K562 (cell line): ENCODE measurements at regions not wholly inside any gene's neighbourhood (a gene's known extent, or its start where the extent isn't known, plus 50 kb on each side); places are given as distances from the start of the nearest gene placed in this dataset.

Experiments used
- CBX5 ChIP-seq: IDR thresholded peaks from 2 replicates; pipeline ENCODE4 v1.6.1; 2014; ENCODE audit warnings: low read depth, borderline replicate concordance
- CTCF ChIP-seq, 3 experiments: IDR thresholded peaks in 2 of 3; conservative IDR thresholded peaks in 1 of 3; 2 replicates each; pipeline ENCODE4 v1.5.1; 2011 to 2012; ENCODE audit warnings: low read length in 3 of 3, mild to moderate bottlenecking in 3 of 3, control low read depth in 2 of 3, improper control_type of control experiment in 1 of 3, inconsistent platforms in 1 of 3, low read depth in 1 of 3, mixed read lengths in 1 of 3, moderate library complexity in 1 of 3; ENCODE audit not compliant: insufficient read depth in 2 of 3
- DMBX1 ChIP-seq: fragments of 250-450 bp; sonication (Bioruptor Pico); IDR thresholded peaks from 2 replicates; pipeline ENCODE4 v1.8.0; 2022; ENCODE audit warnings: inconsistent platforms, mild to moderate bottlenecking, moderate library complexity, borderline replicate concordance
- ESRRA ChIP-seq: fragments of 450-650 bp; IDR thresholded peaks from 2 replicates; pipeline ENCODE4 v1.6.1; 2014; ENCODE audit warnings: low read depth, mild to moderate bottlenecking, moderate library complexity, borderline replicate concordance
- NFE2L1 ChIP-seq: fragments of 450-650 bp; IDR thresholded peaks from 2 replicates; pipeline ENCODE4 v1.6.1; 2016; ENCODE audit warnings: missing genetic modification characterization, low read depth, mild to moderate bottlenecking, missing compliant biosample characterization, moderate library complexity, borderline replicate concordance
- PKNOX1 ChIP-seq: fragments of 450-650 bp; IDR thresholded peaks from 2 replicates; pipeline ENCODE4 v1.6.1; 2016
- POLR2AphosphoS2 ChIP-seq: IDR thresholded peaks from 2 replicates; pipeline ENCODE4 v1.6.1; 2012; ENCODE audit warnings: low read length, improper control_type of control experiment
- RAD51 ChIP-seq: fragments of 450-650 bp; IDR thresholded peaks from 2 replicates; pipeline ENCODE4 v1.7.1; 2016; ENCODE audit warnings: low read depth, mild to moderate bottlenecking, borderline replicate concordance
- ZFX ChIP-seq: sonication (generic); formaldehyde crosslinking; IDR thresholded peaks from 2 replicates; pipeline ENCODE4 v1.8.0; 2022; ENCODE audit warnings: mild to moderate bottlenecking, missing genetic modification reagents, moderate library complexity
- ZNF384 ChIP-seq: IDR thresholded peaks from 2 replicates; pipeline ENCODE4 v1.6.1; 2012; ENCODE audit warnings: low read depth, low read length, improper control_type of control experiment
- ZNF778 ChIP-seq: fragments of 450-650 bp; formaldehyde crosslinking; IDR thresholded peaks from 2 replicates; pipeline ENCODE4 v1.4.0; 2020; ENCODE audit warnings: mild to moderate bottlenecking, moderate library complexity
- ZNF830 ChIP-seq: fragments of 250-450 bp; sonication (Bioruptor Pico); IDR thresholded peaks from 2 replicates; pipeline ENCODE4 v1.5.0; 2021; ENCODE audit warnings: mild to moderate bottlenecking

- TF ChIP-seq CTCF (IDR thresholded peaks at IDR 0.05 in 2 of 3, conservative IDR thresholded peaks at IDR 0.05 in 1 of 3; ENCODE audit: insufficient read depth in 2 of 3, low read depth in 1 of 3, low read length in 3 of 3) = no peak
- no peak for TF ChIP-seq RAD51
- no peak for TF ChIP-seq NFE2L1 (tag)
- no peak for TF ChIP-seq DMBX1
- TF ChIP-seq ZFX (CRISPR knock-in tag) = no peak
- no peak for TF ChIP-seq POLR2AphosphoS2
- TF ChIP-seq PKNOX1 = no peak
- no peak for TF ChIP-seq CBX5
- no peak for TF ChIP-seq ZNF830 (CRISPR knock-in tag)
- TF ChIP-seq ZNF384 = no peak
- no peak for TF ChIP-seq ZNF778 (CRISPR knock-in tag)
- TF ChIP-seq ESRRA = no peak
Measured at GRCh38 chr12:4032924-4033615, 159.9 kb upstream of the PARP11 start.
